ENCODE measurements at regions not wholly inside any gene's neighbourhood (a gene's known extent, or its start where the extent isn't known, plus 50 kb on each side); places are given as distances from the start of the nearest gene placed in this dataset.

DNA sequence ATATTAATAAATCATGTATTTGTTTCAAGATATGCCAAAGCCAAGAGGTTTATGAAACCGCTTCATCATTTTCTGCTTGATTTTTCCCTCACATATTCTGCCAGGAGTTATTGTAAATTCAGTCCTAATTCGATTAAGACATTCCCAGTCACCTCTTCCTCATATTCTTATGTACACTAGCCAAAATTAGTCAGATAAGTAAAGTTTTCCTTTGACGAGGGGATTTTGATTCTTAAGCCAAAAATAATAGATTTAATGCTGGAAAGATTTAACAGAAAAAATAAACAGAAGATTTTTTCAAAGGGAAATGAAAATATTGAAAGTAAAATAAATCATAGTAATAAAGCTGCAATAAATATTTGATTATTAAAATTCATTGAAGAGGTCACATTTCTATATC lies 51.0 kb upstream of the VEGFC start:
- no peak overlapping the region for H3K27ac ChIP-seq
- TF ChIP-seq, protein P1, sequence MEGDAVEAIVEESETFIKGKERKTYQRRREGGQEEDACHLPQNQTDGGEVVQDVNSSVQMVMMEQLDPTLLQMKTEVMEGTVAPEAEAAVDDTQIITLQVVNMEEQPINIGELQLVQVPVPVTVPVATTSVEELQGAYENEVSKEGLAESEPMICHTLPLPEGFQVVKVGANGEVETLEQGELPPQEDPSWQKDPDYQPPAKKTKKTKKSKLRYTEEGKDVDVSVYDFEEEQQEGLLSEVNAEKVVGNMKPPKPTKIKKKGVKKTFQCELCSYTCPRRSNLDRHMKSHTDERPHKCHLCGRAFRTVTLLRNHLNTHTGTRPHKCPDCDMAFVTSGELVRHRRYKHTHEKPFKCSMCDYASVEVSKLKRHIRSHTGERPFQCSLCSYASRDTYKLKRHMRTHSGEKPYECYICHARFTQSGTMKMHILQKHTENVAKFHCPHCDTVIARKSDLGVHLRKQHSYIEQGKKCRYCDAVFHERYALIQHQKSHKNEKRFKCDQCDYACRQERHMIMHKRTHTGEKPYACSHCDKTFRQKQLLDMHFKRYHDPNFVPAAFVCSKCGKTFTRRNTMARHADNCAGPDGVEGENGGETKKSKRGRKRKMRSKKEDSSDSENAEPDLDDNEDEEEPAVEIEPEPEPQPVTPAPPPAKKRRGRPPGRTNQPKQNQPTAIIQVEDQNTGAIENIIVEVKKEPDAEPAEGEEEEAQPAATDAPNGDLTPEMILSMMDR (IDR thresholded peaks at IDR 0.05), result no peak
- TF ChIP-seq ZFX (IDR thresholded peaks at IDR 0.05; ENCODE audit: borderline replicate concordance), result no peak

DNA sequence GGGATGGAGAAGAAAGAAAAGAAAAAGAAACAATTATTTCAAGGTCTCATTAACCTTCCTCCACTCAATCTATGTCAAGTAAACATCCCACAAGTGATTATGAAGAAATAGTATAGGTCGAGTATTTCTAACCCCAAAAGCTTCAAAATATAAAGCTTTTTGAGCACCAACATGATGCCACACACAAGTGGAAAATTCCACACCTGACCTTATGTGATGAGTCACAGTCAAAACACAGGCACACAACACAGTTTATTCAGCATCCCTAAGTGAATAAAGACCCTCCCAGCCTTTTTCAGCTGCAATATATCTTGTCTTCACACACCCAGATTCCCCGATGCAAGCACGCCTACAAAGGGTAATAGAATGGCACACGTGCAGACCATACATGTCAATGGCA lies 51.7 kb upstream of the VEGFC start:
- no peak for TF ChIP-seq ZFX (IDR thresholded peaks at IDR 0.05; ENCODE audit: borderline replicate concordance)
- TF ChIP-seq, protein P1 (IDR thresholded peaks at IDR 0.05), result no peak
- no peak overlapping the region for H3K27ac ChIP-seq

DNA sequence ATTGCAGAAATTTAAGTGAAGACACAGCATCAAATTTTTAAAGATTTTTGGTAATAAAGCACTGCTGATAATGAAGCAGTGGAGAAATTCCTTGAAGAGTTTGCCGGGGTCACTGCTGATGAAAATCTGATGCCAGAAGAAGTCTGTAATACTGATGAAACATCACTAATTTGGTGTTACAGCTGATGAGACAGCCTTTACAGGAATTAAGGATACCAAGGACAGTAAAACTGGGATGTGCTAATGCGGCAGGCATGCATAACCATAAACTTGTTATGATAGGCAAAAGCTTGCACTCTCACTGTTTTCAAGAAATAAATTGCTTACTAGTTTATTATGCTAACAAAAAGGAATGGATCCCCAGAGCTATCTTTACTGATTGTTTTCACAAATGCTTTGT lies 52.9 kb upstream of the VEGFC start:
- no peak overlapping the region for H3K27ac ChIP-seq

DNA sequence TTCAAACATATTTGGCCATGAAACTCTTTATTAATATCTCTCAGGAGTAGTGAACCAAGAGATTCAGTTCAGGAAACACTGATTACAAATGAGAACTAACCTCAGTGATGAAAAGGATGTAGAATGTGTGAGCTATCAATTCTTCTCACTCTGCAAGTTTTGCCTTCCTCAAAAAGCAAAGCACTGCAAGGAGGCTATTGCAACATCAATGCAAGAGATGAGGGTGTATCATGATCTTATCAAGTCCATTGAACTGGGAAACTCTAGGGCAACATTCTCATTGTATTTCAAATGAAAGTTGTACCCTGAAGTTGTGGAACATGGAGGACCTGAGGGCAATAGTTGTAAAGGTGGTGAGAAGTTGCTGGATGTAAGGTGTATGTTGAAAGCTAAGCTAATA lies 56.4 kb upstream of the VEGFC start:
- no peak overlapping the region for H3K27ac ChIP-seq
- TF ChIP-seq, protein P1 (IDR thresholded peaks at IDR 0.05), result no peak
- no peak for TF ChIP-seq ZFX (IDR thresholded peaks at IDR 0.05; ENCODE audit: borderline replicate concordance)

More for the DNA sequence above, 52.9 kb upstream of the VEGFC start:
- no peak for TF ChIP-seq ZFX (IDR thresholded peaks at IDR 0.05; ENCODE audit: borderline replicate concordance)
- TF ChIP-seq, protein P1 (IDR thresholded peaks at IDR 0.05), result no peak

DNA sequence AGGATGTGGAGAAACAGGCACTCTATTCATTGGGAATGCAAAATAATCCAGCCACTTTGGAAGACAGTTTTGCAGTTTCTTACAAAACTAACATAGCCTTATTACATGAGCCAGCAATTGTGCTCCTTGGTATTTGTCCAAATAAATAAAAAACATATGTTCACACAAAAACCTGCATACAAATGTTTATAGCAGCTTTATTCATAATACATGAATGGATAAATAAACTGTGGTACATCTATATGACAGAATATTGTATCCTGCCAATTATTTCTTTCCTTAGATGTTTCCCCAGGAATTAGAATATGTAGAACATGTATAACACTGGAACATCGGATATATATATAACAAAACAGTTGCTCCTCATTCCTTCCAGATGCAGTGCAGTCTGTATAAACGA lies 57.7 kb upstream of the VEGFC start:
- H3K27ac ChIP-seq, result no peak overlapping the region
- TF ChIP-seq ZFX (IDR thresholded peaks at IDR 0.05; ENCODE audit: borderline replicate concordance), result no peak
- TF ChIP-seq, protein P1 (IDR thresholded peaks at IDR 0.05), result no peak

DNA sequence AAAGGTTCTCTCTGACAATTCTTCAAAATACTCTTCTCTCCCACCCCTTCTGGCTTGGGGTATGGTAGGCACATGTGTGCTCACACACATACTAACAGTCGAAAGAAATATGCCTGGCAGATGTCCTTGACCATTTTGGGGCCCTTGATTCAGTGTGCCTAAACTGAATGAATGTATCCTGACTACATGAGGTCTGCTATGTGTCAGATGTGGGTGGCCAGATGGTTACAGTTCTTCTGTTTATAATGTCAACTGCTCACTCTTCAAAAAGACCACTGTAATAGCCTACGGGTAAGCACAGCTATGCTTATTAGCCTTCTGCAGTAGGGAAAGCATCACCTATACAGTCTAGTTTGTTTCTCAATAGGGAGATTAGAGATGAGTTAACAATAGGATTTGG lies 63.7 kb upstream of the VEGFC start:
- no peak overlapping the region for H3K27ac ChIP-seq
- TF ChIP-seq, protein P1 (IDR thresholded peaks at IDR 0.05), result no peak
- no peak for TF ChIP-seq ZFX (IDR thresholded peaks at IDR 0.05; ENCODE audit: borderline replicate concordance)

DNA sequence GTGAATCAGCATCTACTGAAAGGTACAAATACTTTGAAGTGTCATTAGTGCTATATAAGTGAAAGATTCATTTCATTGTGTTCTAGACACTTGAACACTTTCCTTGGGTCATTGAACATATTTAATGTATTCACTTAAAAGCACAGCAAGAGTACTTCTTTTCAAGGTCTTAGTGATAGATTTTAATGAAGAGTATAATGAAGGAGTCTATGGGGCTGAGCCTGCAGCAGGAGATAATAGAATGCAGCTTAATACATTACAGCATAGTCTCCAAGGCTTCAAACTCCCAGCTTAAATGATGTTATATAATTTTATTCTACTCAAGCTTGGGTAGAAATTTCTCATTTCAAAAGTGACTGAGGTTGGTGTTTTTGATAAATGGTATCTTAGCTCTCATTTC lies 66.1 kb upstream of the VEGFC start:
- TF ChIP-seq, protein P1 (IDR thresholded peaks at IDR 0.05), result no peak
- TF ChIP-seq ZFX (IDR thresholded peaks at IDR 0.05; ENCODE audit: borderline replicate concordance), result no peak
- H3K27ac ChIP-seq, result no peak overlapping the region
